ENCODE measurements at regions not wholly inside any gene's neighbourhood (a gene's known extent, or its start where the extent isn't known, plus 50 kb on each side); places are given as distances from the start of the nearest gene placed in this dataset.

- Histone ChIP-seq H3K9me3 (no peaks in the 10 kb centered on the region), H3K27me3 (no peaks in the 10 kb centered on the region), H3K36me3 (no peaks in the 10 kb centered on the region), H3K4me3 (ENCODE audit: low read depth, low read length) (no peak overlapping the region), H3K4me1 (no peaks in the 10 kb centered on the region)
- TF ChIP-seq CTCF (IDR thresholded peaks at IDR 0.05; ENCODE audit: low read depth, low read length): no peak
- DNase-seq: no peak
Observed at GRCh38 chr10:20672741-20673140, 224.4 kb downstream of the NEBL start.

GRCh38 chr10:20670579-20670978 is 226.5 kb downstream of the NEBL start:
- no peak for DNase-seq
- Histone ChIP-seq H3K4me3 (ENCODE audit: low read depth, low read length) (no peak overlapping the region), H3K36me3 (no peaks in the 10 kb centered on the region), H3K4me1 (no peaks in the 10 kb centered on the region), H3K27me3 (no peaks in the 10 kb centered on the region), H3K9me3 (no peaks in the 10 kb centered on the region)
- TF ChIP-seq CTCF (IDR thresholded peaks at IDR 0.05; ENCODE audit: low read depth, low read length): no peak

- DNase-seq: no peak
- no peak overlapping the region for H3K4me3 ChIP-seq (ENCODE audit: low read depth, low read length)
- no peaks in the 10 kb centered on the region for H3K9me3 ChIP-seq
- no peak for TF ChIP-seq CTCF (IDR thresholded peaks at IDR 0.05; ENCODE audit: low read depth, low read length)
- H3K27me3 ChIP-seq: no peaks in the 10 kb centered on the region
- H3K4me1 ChIP-seq: no peaks in the 10 kb centered on the region
- H3K36me3 ChIP-seq: no peaks in the 10 kb centered on the region
Observed at GRCh38 chr10:20668985-20669384, 228.1 kb downstream of the NEBL start.

GRCh38 chr10:20662742-20663141 is 234.4 kb downstream of the NEBL start:
- H3K36me3 ChIP-seq: no peaks in the 10 kb centered on the region
- H3K9me3 ChIP-seq: no peaks in the 10 kb centered on the region
- no peaks in the 10 kb centered on the region for H3K4me1 ChIP-seq
- TF ChIP-seq CTCF (IDR thresholded peaks at IDR 0.05; ENCODE audit: low read depth, low read length): no peak
- no peak for DNase-seq
- H3K4me3 ChIP-seq (ENCODE audit: low read depth, low read length): no peak overlapping the region
- H3K27me3 ChIP-seq: no peaks in the 10 kb centered on the region

- no peak for DNase-seq
- no peak for TF ChIP-seq CTCF (IDR thresholded peaks at IDR 0.05; ENCODE audit: low read depth, low read length)
- Histone ChIP-seq H3K9me3 (no peaks in the 10 kb centered on the region), H3K27me3 (no peaks in the 10 kb centered on the region), H3K36me3 (no peaks in the 10 kb centered on the region), H3K4me1 (no peaks in the 10 kb centered on the region), H3K4me3 (ENCODE audit: low read depth, low read length) (no peak overlapping the region)
Observed at GRCh38 chr10:20659225-20659624, 237.9 kb downstream of the NEBL start.

GRCh38 chr10:20658158-20658557 is 239.0 kb downstream of the NEBL start:
- H3K4me1 ChIP-seq: no peaks in the 10 kb centered on the region
- H3K27me3 ChIP-seq: no peaks in the 10 kb centered on the region
- H3K36me3 ChIP-seq: no peaks in the 10 kb centered on the region
- H3K4me3 ChIP-seq (ENCODE audit: low read depth, low read length): no peak overlapping the region
- DNase-seq: no peak
- no peak for TF ChIP-seq CTCF (IDR thresholded peaks at IDR 0.05; ENCODE audit: low read depth, low read length)
- H3K9me3 ChIP-seq: no peaks in the 10 kb centered on the region

All from BE2C (cell line).